A673 (cell line): ENCODE measurements at regions not wholly inside any gene's neighbourhood (a gene's known extent, or its start where the extent isn't known, plus 50 kb on each side); places are given as distances from the start of the nearest gene placed in this dataset.

Source experiments
- CTCF ChIP-seq: fragments of 300-800, 200-600 bp; sonication (generic); conservative IDR thresholded peaks from 2 replicates; pipeline ENCODE4 v1.5.1; 2017; ENCODE audit warnings: low read depth, mild to moderate bottlenecking, antibody characterized with exemption, low read length, moderate library complexity, mixed read lengths
- EZH2 ChIP-seq: fragments of 200-600 bp; sonication (generic); IDR thresholded peaks from 2 replicates; pipeline ENCODE4 v1.6.1; 2017; ENCODE audit warnings: borderline replicate concordance, low read depth, mild to moderate bottlenecking, mixed read lengths, antibody characterized with exemption, low read length; ENCODE audit not compliant: poor library complexity, severe bottlenecking

- TF ChIP-seq EZH2 (no peak), CTCF (no peak)
These were observed 146.1 kb upstream of the RAI14 start for GRCh38 chr5:34510002-34510401.
